WTC11 (cell line): ENCODE measurements at regions not wholly inside any gene's neighbourhood (a gene's known extent, or its start where the extent isn't known, plus 50 kb on each side); places are given as distances from the start of the nearest gene placed in this dataset.

ENCODE experiments used
- TF ChIP-seq, protein P1 (sequence below): sonication (generic); formaldehyde crosslinking; IDR thresholded peaks from 2 replicates; pipeline ENCODE4 v1.8.0; 2022; ENCODE audit warnings: mild to moderate bottlenecking, missing genetic modification reagents
- TF ChIP-seq, protein P2 (sequence below): fragments of 200-600 bp; IDR thresholded peaks from 2 replicates; pipeline ENCODE4 v1.8.0; 2022; ENCODE audit warnings: antibody characterized with exemption
- TF ChIP-seq, protein P3 (sequence below): sonication (generic); formaldehyde crosslinking; IDR thresholded peaks from 2 replicates; pipeline ENCODE4 v1.8.1; 2023; ENCODE audit warnings: mild to moderate bottlenecking, missing genetic modification reagents, moderate library complexity
- TF ChIP-seq, protein P4 (sequence below): sonication (generic); formaldehyde crosslinking; IDR thresholded peaks from 2 replicates; pipeline ENCODE4 v1.8.1; 2022; ENCODE audit warnings: mild to moderate bottlenecking, missing genetic modification reagents, moderate library complexity, borderline replicate concordance
- TF ChIP-seq, protein P5 (sequence below): sonication (generic); formaldehyde crosslinking; IDR thresholded peaks from 2 replicates; pipeline ENCODE4 v1.8.0; 2022; ENCODE audit warnings: mild to moderate bottlenecking, missing genetic modification reagents

DNA sequence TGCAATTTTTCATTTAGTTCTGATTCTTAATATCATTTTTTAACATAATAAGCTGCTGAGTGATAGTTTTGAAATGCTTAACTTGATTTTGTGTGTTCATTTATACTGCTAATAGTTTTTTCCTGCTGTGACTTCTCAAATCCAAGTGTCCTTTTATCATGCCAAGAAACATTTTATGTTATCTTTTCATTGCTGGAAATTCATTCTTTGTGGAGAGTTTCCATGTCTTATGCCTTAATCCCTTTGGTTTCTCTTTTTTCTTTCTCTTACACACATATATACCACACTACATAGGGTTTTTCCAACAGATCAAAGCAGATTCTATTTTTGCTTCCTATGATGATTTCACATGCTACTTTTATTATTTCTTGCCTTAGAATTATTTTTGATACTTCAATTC lies 981.1 kb downstream of the SLC6A15 start:
- TF ChIP-seq, protein P1, sequence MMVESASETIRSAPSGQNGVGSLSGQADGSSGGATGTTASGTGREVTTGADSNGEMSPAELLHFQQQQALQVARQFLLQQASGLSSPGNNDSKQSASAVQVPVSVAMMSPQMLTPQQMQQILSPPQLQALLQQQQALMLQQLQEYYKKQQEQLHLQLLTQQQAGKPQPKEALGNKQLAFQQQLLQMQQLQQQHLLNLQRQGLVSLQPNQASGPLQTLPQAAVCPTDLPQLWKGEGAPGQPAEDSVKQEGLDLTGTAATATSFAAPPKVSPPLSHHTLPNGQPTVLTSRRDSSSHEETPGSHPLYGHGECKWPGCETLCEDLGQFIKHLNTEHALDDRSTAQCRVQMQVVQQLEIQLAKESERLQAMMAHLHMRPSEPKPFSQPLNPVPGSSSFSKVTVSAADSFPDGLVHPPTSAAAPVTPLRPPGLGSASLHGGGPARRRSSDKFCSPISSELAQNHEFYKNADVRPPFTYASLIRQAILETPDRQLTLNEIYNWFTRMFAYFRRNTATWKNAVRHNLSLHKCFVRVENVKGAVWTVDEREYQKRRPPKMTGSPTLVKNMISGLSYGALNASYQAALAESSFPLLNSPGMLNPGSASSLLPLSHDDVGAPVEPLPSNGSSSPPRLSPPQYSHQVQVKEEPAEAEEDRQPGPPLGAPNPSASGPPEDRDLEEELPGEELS, result no peak
- TF ChIP-seq, protein P2, sequence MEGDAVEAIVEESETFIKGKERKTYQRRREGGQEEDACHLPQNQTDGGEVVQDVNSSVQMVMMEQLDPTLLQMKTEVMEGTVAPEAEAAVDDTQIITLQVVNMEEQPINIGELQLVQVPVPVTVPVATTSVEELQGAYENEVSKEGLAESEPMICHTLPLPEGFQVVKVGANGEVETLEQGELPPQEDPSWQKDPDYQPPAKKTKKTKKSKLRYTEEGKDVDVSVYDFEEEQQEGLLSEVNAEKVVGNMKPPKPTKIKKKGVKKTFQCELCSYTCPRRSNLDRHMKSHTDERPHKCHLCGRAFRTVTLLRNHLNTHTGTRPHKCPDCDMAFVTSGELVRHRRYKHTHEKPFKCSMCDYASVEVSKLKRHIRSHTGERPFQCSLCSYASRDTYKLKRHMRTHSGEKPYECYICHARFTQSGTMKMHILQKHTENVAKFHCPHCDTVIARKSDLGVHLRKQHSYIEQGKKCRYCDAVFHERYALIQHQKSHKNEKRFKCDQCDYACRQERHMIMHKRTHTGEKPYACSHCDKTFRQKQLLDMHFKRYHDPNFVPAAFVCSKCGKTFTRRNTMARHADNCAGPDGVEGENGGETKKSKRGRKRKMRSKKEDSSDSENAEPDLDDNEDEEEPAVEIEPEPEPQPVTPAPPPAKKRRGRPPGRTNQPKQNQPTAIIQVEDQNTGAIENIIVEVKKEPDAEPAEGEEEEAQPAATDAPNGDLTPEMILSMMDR, result no peak
- TF ChIP-seq, protein P3, sequence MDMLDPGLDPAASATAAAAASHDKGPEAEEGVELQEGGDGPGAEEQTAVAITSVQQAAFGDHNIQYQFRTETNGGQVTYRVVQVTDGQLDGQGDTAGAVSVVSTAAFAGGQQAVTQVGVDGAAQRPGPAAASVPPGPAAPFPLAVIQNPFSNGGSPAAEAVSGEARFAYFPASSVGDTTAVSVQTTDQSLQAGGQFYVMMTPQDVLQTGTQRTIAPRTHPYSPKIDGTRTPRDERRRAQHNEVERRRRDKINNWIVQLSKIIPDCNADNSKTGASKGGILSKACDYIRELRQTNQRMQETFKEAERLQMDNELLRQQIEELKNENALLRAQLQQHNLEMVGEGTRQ (CRISPR knock-in tag), result no peak
- TF ChIP-seq, protein P4, sequence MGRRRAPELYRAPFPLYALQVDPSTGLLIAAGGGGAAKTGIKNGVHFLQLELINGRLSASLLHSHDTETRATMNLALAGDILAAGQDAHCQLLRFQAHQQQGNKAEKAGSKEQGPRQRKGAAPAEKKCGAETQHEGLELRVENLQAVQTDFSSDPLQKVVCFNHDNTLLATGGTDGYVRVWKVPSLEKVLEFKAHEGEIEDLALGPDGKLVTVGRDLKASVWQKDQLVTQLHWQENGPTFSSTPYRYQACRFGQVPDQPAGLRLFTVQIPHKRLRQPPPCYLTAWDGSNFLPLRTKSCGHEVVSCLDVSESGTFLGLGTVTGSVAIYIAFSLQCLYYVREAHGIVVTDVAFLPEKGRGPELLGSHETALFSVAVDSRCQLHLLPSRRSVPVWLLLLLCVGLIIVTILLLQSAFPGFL (CRISPR knock-in tag), result no peak
- TF ChIP-seq, protein P5, sequence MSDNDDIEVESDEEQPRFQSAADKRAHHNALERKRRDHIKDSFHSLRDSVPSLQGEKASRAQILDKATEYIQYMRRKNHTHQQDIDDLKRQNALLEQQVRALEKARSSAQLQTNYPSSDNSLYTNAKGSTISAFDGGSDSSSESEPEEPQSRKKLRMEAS (CRISPR knock-in tag), result no peak
